K562 (cell line): ENCODE measurements at regions not wholly inside any gene's neighbourhood (a gene's known extent, or its start where the extent isn't known, plus 50 kb on each side); places are given as distances from the start of the nearest gene placed in this dataset.

Source experiments
- ATAC-seq: fragments of 200-7000 bp; cut with Tn5 transposase; 3 replicates; pipeline ENCODE4 v1.9.1; 2020; ENCODE audit warnings: moderate library complexity
- BruUV-seq: library from RNA; stranded (reverse); fragments of 400-500 nt; replicated peaks from 2 replicates; lab custom pipeline; 2021; lab: Mats Ljungman, UMichigan
- CTCF ChIA-PET: fragments of 300-600 bp; formaldehyde crosslinking; extraction: SDS; loops from one replicate; lab custom pipeline; 2021; ENCODE audit warnings: low intra/inter-chr PET ratio; lab: Yijun Ruan, JAX
- POLR2A ChIA-PET: fragments of 300-600, 350-650 bp; sonication (Branson Sonifier 250); formaldehyde crosslinking; extraction: SDS; loops from one replicate; lab custom pipeline; 2021; ENCODE audit warnings: antibody characterized with exemption, inconsistent platforms; lab: Yijun Ruan, JAX
- DNase-seq, 4 experiments: peaks; one replicate each; pipeline versions ENCODE4 v3.0.0 to v3.0.0-alpha.2; 2011 to 2018; ENCODE audit warnings: low spot score in 3 of 4, mixed read lengths in 3 of 4; ENCODE audit errors: extremely low read depth in 1 of 4
- FAIRE-seq: peaks from 2 replicates; lab custom pipeline; 2011; peaks lifted over from hg19 to GRCh38; lab: Jason Lieb, UNC
- H2AFZ ChIP-seq: 2 replicates; pipeline ENCODE4 v1.6.0; 2011; ENCODE audit warnings: low read depth, low read length, control low read depth, inconsistent platforms
- H3K27ac ChIP-seq: fragments of 200-600 bp; 3 replicates; pipeline ENCODE4 v1.8.0; 2011; ENCODE audit warnings: low read depth, mild to moderate bottlenecking, control low read depth, inconsistent platforms, low read length, moderate library complexity, mixed read lengths; ENCODE audit errors: extremely low read depth
- H3K27me3 ChIP-seq, 2 experiments: fragments of 300-600 bp in 1 of 2; 2 replicates in 1 of 2; 3 replicates in 1 of 2; pipeline versions ENCODE4 v1.6.0 to v1.8.0; 2011; ENCODE audit warnings: inconsistent platforms in 2 of 2, low read length in 2 of 2, mild to moderate bottlenecking in 1 of 2, mixed read lengths in 1 of 2, moderate library complexity in 1 of 2; ENCODE audit not compliant: control insufficient read depth in 2 of 2, insufficient read depth in 2 of 2
- H3K36me3 ChIP-seq: fragments of 300-600 bp; 3 replicates; pipeline ENCODE4 v1.8.0; 2011; ENCODE audit warnings: mild to moderate bottlenecking, low read length, inconsistent platforms; ENCODE audit not compliant: control insufficient read depth, insufficient read depth
- H3K4me1 ChIP-seq, 2 experiments: fragments of 200-600 bp in 1 of 2; replicated peaks in 1 of 2; 2 replicates in 1 of 2; 3 replicates in 1 of 2; pipeline versions ENCODE4 v1.5.1 to v1.8.0; 2011; ENCODE audit warnings: inconsistent platforms in 2 of 2, low read length in 2 of 2, mild to moderate bottlenecking in 1 of 2, mixed read lengths in 1 of 2, moderate library complexity in 1 of 2; ENCODE audit not compliant: control insufficient read depth in 2 of 2, insufficient read depth in 2 of 2
- H3K4me2 ChIP-seq: 2 replicates; pipeline ENCODE4 v1.6.1; 2011; ENCODE audit warnings: low read length, control low read depth, inconsistent platforms, mixed read lengths; ENCODE audit not compliant: insufficient read depth
- H3K4me3 ChIP-seq: fragments of 200-600 bp; sonication (generic), shearing (Covaris generic); 2 replicates; pipeline ENCODE4 v1.5.1; 2016; ENCODE audit warnings: control low read depth, inconsistent platforms
- H3K79me2 ChIP-seq: fragments of 200-600 bp; 3 replicates; pipeline ENCODE4 v1.8.0; 2011; ENCODE audit warnings: low read length, inconsistent platforms; ENCODE audit not compliant: control insufficient read depth, insufficient read depth
- H3K9ac ChIP-seq, 2 experiments: 2 replicates each; pipeline versions ENCODE4 v1.6.0 to v1.6.1; 2011; ENCODE audit warnings: low read depth in 2 of 2, low read length in 2 of 2, control low read depth in 1 of 2, inconsistent platforms in 1 of 2, mild to moderate bottlenecking in 1 of 2, mixed read lengths in 1 of 2; ENCODE audit not compliant: insufficient read depth in 1 of 2
- H3K9me1 ChIP-seq: one replicate; pipeline ENCODE4 v1.6.0; 2011; ENCODE audit warnings: inconsistent platforms, mild to moderate bottlenecking, low read length, moderate library complexity; ENCODE audit not compliant: control insufficient read depth, insufficient read depth
- H3K9me3 ChIP-seq: replicated peaks from 2 replicates; pipeline ENCODE4 v1.5.1; 2011; ENCODE audit warnings: low read depth, low read length, inconsistent platforms; ENCODE audit not compliant: control insufficient read depth, insufficient read depth
- H4K20me1 ChIP-seq: replicated peaks from 2 replicates; pipeline ENCODE4 v1.6.1; 2011; ENCODE audit warnings: low read length, inconsistent platforms, mixed read lengths; ENCODE audit not compliant: control insufficient read depth, insufficient read depth
- ASH1L ChIP-seq: fragments of 450-650 bp; IDR thresholded peaks from 2 replicates; pipeline ENCODE4 v1.6.1; 2018; ENCODE audit warnings: borderline replicate concordance, mild to moderate bottlenecking, low read depth; ENCODE audit not compliant: partially characterized antibody
- CAMTA2 ChIP-seq: fragments of 250-450 bp; sonication (Bioruptor Pico); conservative IDR thresholded peaks from 2 replicates; pipeline ENCODE4 v1.5.1; 2022
- CSDE1 ChIP-seq, 2 experiments: fragments of 450-650 bp; IDR thresholded peaks; 2 replicates each; pipeline ENCODE4 v1.6.1; 2016; ENCODE audit warnings: mild to moderate bottlenecking in 1 of 2
- HDAC1 ChIP-seq, 2 experiments: fragments of 450-650 bp; IDR thresholded peaks; 2 replicates each; pipeline ENCODE4 v1.6.1; 2016 to 2017; ENCODE audit warnings: inconsistent platforms in 1 of 2, mild to moderate bottlenecking in 1 of 2, moderate library complexity in 1 of 2
- HDAC2 ChIP-seq: fragments of 450-650 bp; IDR thresholded peaks from 2 replicates; pipeline ENCODE4 v1.6.1; 2016; ENCODE audit warnings: mild to moderate bottlenecking
- HNRNPL ChIP-seq: fragments of 200-400 bp; formaldehyde crosslinking; IDR thresholded peaks from 2 replicates; pipeline ENCODE4 v1.6.1; 2017; ENCODE audit warnings: low read depth, mild to moderate bottlenecking, low read length
- ILK ChIP-seq: fragments of 450-650 bp; IDR thresholded peaks from 2 replicates; pipeline ENCODE4 v1.6.1; 2016; ENCODE audit warnings: missing genetic modification characterization, low read depth, mild to moderate bottlenecking, missing compliant biosample characterization, moderate library complexity, borderline replicate concordance
- LARP7 ChIP-seq: fragments of 450-650 bp; IDR thresholded peaks from 2 replicates; pipeline ENCODE4 v1.6.1; 2016
- MEF2D ChIP-seq: conservative IDR thresholded peaks from 2 replicates; pipeline ENCODE4 v1.6.1; 2016; ENCODE audit warnings: low read depth, missing genetic modification characterization, missing compliant biosample characterization
- PYGO2 ChIP-seq: fragments of 450-650 bp; IDR thresholded peaks from 2 replicates; pipeline ENCODE4 v1.6.1; 2016; ENCODE audit warnings: mild to moderate bottlenecking, missing genetic modification characterization, moderate library complexity, missing compliant biosample characterization
- SLC30A9 ChIP-seq: fragments of 250-450 bp; sonication (Bioruptor Pico); IDR thresholded peaks from 2 replicates; pipeline ENCODE4 v1.8.0; 2022; ENCODE audit warnings: mild to moderate bottlenecking, moderate library complexity
- U2AF1 ChIP-seq: fragments of 200-400 bp; formaldehyde crosslinking; optimal IDR thresholded peaks from 2 replicates; pipeline ENCODE3; 2017; ENCODE audit warnings: mild to moderate bottlenecking, low read depth, low read length, moderate library complexity
- ZC3H4 ChIP-seq: sonication (generic); formaldehyde crosslinking; IDR thresholded peaks from 2 replicates; pipeline ENCODE4 v1.9.0; 2021; ENCODE audit warnings: missing genetic modification reagents, borderline replicate concordance
- ZNF184 ChIP-seq: sonication (generic); formaldehyde crosslinking; IDR thresholded peaks from 2 replicates; pipeline ENCODE4 v1.5.0; 2020; ENCODE audit warnings: missing genetic modification reagents
- WGBS: fragments of 100-300 bp; shearing (Covaris generic); methylation state at CpG from one replicate; pipeline ENCODE4 v1.1.6; 2016; ENCODE audit warnings: low coverage, mixed read lengths; ENCODE audit not compliant: insufficient coverage; ENCODE audit errors: missing lambda C conversion rate; 5-methylcytosine and 5-hydroxymethylcytosine counted together
- in situ Hi-C: fragments of 300-500 bp; cut with MboI; formaldehyde crosslinking; loops from 4 replicates; pipeline ENCODE4 v1.15.0; 2018; ENCODE audit warnings: inconsistent platforms, mixed read lengths
- intact Hi-C: fragments of 100-400 bp; cut with micrococcal nuclease; formaldehyde crosslinking; loops from 2 replicates; pipeline ENCODE4 v1.14.2; 2022
- TF ChIP-seq, protein P1 (sequence below): fragments of 250-450 bp; sonication (Bioruptor Pico); IDR thresholded peaks from 2 replicates; pipeline ENCODE4 v1.5.1; 2021; ENCODE audit warnings: mild to moderate bottlenecking
- TF ChIP-seq, protein P2 (sequence below): fragments of 450-650 bp; conservative IDR thresholded peaks from 2 replicates; pipeline ENCODE4 v1.6.1; 2016; ENCODE audit warnings: missing genetic modification characterization, low read depth, mild to moderate bottlenecking, control low read depth, missing compliant biosample characterization

DNA sequence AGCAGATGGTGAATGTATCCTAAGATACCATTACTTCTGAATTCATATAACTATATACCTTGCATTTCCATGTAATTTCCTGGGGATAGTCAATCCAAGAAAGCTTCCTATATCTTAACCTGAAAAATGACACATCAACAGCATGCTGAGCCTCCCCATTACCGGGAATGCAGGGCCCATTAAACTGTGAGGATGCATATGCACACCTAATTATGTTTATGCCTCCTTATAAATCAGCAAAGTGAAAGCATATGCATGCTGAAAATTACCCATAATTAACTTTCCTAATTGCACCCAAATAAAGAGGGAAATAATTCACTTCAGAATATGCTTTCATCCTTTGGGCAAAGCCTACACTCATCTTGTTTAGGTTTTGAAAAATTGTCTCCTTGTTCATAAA lies 663.0 kb downstream of the KCNA4 start:
- no peaks in the 10 kb centered on the region for H3K27me3 ChIP-seq
- no peaks in the 10 kb centered on the region for H3K79me2 ChIP-seq
- H4K20me1 ChIP-seq: no peaks in the 10 kb centered on the region
- no peaks in the 10 kb centered on the region for H3K36me3 ChIP-seq
- no peak overlapping the region for H3K4me2 ChIP-seq
- no peak overlapping the region for H3K27ac ChIP-seq
- DNase-seq: no peak
- no peak overlapping the region for H3K4me3 ChIP-seq
- no peak for ATAC-seq
- intact Hi-C loops: no loop called here
- CTCF ChIA-PET: no interaction called here
- H3K9me3 ChIP-seq: 0 out of 2 replicates have a peak, but pooled peaks cover 2% of the 10 kb centered on the region
- no peaks in the 10 kb centered on the region for H3K9me1 ChIP-seq
- WGBS: 0% methylated on average over 1 of the region's 1 CpG
- H2AFZ ChIP-seq: no peak overlapping the region
- POLR2A ChIA-PET: no interaction called here
- no peak for FAIRE-seq
- BruUV-seq: no TSS peak
- in situ Hi-C loops: no loop called here
- TF ChIP-seq U2AF1 (no peak), PYGO2 (tag) (no peak), MEF2D (no peak), CSDE1 (IDR thresholded peaks at IDR 0.05) (no peak), ZC3H4 (no peak), ASH1L (no peak)
- no peaks in the 10 kb centered on the region for H3K4me1 ChIP-seq
- no peak overlapping the region for H3K9ac ChIP-seq

DNA sequence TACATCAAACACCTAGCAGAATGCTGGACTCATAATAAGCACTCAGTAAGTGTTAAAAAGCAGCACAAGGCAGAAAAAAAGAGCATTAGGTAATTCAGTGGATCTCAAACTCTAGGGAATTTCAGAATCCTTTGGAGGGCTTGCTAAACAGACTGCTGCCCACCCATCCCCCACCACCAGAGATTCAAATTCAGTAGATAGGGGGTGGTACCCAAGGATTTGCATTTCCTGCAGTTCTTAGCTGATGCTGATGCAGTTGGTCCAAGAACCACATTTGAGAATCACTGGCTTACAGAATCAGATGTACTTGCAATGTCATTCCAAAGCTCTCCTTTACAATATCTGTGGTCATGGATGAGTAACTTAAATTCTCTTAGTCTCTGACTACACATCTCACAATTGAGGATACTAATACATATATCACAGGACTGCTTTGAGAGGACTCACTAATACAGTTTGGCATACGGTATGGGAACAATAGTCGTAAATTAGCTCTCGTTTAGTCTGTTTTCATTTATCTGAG lies 664.5 kb downstream of the KCNA4 start:
- Histone ChIP-seq H3K4me2 (no peak overlapping the region), H3K9me3 (no peaks in the 10 kb centered on the region), H4K20me1 (no peaks in the 10 kb centered on the region), H3K9ac (no peak overlapping the region), H3K4me1 (no peaks in the 10 kb centered on the region), H3K79me2 (no peaks in the 10 kb centered on the region), H3K27me3 (no peaks in the 10 kb centered on the region), H2AFZ (no peak overlapping the region), H3K4me3 (no peak overlapping the region), H3K27ac (no peak overlapping the region), H3K36me3 (no peaks in the 10 kb centered on the region), H3K9me1 (no peaks in the 10 kb centered on the region)
- no peak for FAIRE-seq
- ChIA-PET POLR2A (no interaction called here), CTCF (no interaction called here)
- BruUV-seq: no TSS peak
- ATAC-seq: no peak
- in situ Hi-C loops: no loop called here
- no peak for DNase-seq
- 0% methylated on average over 3 of the region's 3 CpGs for WGBS
- intact Hi-C loops: no loop called here
- TF ChIP-seq LARP7 (no peak), HDAC2 (no peak), CAMTA2 (CRISPR knock-in tag) (no peak), ZNF184 (CRISPR knock-in tag) (no peak), HNRNPL (no peak), HDAC1 (IDR thresholded peaks at IDR 0.05) (no peak), ILK (tag) (no peak), SLC30A9 (CRISPR knock-in tag) (no peak)
- TF ChIP-seq, protein P1, sequence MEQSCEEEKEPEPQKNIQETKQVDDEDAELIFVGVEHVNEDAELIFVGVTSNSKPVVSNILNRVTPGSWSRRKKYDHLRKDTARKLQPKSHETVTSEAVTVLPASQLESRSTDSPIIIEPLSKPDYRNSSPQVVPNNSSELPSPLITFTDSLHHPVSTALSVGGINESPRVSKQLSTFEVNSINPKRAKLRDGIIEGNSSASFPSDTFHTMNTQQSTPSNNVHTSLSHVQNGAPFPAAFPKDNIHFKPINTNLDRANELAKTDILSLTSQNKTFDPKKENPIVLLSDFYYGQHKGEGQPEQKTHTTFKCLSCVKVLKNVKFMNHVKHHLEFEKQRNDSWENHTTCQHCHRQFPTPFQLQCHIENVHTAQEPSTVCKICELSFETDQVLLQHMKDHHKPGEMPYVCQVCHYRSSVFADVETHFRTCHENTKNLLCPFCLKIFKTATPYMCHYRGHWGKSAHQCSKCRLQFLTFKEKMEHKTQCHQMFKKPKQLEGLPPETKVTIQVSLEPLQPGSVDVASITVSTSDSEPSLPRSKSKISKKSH (CRISPR knock-in tag): no peak
- TF ChIP-seq, protein P2, sequence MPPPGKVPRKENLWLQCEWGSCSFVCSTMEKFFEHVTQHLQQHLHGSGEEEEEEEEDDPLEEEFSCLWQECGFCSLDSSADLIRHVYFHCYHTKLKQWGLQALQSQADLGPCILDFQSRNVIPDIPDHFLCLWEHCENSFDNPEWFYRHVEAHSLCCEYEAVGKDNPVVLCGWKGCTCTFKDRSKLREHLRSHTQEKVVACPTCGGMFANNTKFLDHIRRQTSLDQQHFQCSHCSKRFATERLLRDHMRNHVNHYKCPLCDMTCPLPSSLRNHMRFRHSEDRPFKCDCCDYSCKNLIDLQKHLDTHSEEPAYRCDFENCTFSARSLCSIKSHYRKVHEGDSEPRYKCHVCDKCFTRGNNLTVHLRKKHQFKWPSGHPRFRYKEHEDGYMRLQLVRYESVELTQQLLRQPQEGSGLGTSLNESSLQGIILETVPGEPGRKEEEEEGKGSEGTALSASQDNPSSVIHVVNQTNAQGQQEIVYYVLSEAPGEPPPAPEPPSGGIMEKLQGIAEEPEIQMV (tag): no peak
